CD4-positive, alpha-beta T cell treated with Interleukin-21 for 1 hour (primary cell): ENCODE measurements at regions not wholly inside any gene's neighbourhood (a gene's known extent, or its start where the extent isn't known, plus 50 kb on each side); places are given as distances from the start of the nearest gene placed in this dataset.
"Not testable (repeated sequence)": the region's sequence is repeated elsewhere in the genome, so short reads cannot be mapped to it uniquely, and the experiment has no call there.

Experiments used
- DNase-seq: peaks from one replicate; pipeline ENCODE4 v3.0.0-alpha.2; 2020

DNA sequence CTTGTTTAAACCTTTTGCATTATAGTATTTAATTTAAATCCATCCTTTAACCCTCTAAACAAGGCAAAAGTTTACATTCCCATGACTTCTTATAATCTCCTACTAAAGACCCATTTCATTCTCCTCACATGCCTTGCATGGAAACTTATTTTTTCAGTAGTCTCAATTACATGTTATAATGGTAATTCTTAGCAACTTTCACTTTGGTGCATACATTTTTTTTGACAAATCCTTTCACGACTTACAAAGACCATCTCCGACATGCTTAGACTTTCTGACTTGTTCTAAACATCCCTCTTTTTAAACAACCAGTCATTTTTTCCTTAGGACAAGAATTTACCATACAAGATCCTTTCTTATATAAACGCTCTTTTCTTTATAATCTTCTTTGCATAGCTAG is 615.4 kb upstream of the GBE1 start:
- no peak for DNase-seq

DNA sequence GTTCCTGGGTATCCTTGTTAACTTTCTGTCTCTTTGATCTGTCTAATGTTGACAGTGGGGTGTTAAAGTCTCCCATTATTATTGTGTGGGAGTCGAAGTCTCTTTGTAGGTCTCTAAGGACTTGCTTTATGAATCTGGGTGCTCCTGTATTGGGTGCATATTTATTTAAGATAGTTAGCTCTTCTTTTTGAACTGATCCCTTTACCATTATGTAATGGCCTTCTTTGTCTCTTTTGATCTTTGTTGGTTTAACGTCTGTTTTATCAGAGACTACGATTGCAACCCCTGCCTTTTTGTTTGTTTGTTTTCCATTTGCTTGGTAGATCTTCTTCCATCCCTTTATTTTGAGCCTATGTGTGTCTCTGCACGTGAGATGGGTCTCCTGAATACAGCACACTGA is 612.4 kb upstream of the GBE1 start:
- not testable (repeated sequence) for DNase-seq

DNA sequence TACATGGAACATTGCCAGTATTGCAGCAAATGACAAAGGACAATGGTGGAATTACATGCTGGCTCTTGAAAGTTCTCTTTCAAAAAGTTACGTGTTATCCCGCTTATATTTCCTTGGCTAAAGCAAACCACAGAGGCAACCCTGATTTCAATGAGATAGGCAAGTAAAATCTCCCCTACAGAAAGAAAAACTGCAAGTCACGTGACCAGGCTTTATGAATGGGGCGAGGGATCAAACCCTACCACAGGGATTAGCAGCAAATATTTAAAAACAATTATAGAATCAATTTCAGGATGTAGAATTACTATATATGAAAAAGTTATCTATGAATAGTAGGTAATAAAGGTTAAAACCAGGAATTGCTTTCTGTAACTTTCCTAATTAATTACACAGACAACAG is 603.4 kb upstream of the GBE1 start:
- no peak for DNase-seq

DNA sequence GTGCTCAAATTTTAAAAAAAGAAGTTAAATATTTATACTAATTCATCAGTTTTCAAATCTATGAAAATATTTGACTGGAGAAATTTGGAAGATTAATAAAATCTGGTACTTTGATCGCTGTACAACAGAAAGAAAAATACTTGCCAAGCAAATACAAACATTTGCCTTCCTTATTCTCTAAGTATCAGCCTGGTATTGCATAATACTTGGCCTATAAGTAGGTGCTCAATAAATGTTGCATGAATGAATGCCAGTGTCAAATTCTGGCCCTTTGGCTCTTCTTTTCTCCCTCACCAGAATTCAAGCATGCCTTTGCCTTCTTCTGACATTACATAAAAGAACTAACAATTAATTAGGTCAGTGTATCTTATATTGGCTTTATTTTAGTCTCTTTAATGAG is 601.7 kb upstream of the GBE1 start:
- no peak for DNase-seq

DNA sequence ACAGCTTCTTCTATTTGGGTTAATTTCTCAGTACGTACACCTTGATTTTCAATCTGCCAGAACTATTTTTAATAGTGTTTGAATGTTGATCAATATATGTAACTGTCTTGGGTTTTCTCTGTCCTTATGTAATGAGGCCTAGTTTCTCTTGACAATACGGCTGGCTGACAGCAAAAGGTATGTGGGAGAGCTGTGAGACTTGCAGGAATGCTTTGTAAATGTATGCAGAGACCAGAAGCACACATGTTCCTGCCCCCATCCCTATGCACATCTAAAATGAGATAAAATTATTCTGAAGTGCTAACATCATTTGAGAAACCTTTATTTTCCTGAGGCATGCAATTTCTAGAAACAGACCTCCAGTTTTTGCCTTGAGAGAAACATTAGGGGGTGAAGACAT is 593.8 kb upstream of the GBE1 start:
- DNase-seq, result no peak

DNA sequence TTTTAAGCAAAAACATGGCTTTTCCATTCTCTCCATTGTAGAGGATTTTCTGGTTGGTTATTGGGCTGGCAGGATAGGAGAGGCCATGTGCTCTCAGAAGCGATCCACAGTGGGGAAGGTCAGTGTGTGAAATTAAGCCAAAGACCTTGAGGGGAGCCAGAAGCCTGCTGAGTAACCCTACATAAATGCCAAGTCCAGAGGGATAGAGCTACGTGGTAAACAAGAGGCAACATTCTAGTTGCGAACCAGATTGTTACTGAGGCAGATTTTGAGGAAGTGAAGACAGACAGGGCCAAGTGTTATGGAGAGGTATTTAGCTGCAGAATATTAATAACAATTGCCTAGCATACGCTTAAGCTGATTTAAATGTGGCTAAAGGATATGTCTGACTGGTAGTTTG is 592.8 kb upstream of the GBE1 start:
- DNase-seq, result no peak

DNA sequence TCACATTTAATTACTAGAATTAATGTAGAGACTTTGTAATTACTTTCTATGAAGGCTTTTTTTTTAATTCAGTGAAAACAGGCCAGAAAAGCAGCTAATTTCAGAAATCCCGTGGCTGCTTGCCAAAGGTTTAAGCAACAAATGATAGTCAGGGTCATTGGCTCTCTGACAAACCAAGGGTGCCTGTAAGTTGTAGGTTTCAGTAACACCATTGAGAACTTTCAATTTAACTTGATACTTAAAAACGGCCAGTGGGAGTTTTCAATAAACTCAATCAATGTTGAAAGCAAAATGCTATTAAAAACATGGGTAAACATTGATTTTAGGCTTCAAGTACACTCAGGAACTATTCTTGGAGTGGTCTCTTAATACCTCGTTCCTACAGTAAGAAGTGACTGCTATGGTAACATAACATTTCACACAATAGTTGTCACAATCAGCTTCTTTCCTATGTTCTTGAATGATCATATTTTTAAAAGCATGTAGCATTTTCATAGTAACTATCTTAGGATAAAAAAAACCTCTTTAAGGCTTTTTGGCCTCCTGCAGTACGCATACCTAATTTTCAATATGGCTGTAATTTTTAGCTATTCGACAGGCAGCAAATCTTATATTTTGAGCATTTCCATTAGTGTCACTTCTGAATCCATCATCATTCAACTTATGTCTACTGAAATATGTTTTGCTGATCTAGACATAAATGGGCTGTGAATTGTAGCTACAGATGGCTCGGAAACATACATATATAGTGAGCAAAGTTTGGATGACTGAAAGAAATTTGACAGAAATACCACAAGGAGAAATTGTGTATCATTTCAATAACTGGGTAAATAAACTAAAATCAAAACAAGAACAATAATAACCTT is 592.1 kb upstream of the GBE1 start:
- DNase-seq, result no peak

DNA sequence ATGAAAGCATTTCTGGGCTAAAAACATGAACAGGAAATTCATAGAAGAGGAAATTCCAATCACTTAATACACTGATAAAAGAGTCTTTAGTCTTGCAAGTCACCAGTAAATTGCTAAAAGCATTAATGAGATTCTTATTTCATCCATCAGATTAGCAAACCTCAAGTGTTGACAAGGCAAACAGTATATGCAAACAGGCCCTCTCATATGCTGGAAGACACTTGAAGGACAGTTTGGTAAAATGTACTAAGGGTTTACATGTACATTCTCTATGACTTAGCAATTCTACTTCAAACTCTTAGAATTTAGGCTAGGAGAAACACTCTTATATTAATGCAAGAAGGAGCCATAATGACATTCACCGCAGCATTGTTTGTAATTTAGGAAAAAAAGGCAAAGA is 586.1 kb upstream of the GBE1 start:
- no peak for DNase-seq

DNA sequence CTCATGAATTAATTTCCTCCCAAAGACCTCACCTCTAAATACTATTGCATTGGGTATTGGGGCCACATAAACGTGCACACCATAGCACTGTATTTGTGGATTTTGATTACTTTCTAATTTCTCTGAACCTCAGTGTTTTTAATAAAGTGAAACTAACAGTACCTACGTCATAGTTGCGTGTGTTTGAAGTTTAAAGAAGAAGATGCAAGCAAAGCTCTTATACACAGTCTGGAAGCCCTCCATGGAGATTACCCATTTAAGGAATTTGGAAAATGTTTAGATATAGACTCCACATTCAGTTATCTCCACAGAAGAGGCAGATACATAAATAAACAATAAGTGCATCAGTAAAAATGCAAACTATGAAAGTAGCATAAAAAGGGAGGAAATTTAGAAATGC is 581.1 kb upstream of the GBE1 start:
- DNase-seq, result no peak

DNA sequence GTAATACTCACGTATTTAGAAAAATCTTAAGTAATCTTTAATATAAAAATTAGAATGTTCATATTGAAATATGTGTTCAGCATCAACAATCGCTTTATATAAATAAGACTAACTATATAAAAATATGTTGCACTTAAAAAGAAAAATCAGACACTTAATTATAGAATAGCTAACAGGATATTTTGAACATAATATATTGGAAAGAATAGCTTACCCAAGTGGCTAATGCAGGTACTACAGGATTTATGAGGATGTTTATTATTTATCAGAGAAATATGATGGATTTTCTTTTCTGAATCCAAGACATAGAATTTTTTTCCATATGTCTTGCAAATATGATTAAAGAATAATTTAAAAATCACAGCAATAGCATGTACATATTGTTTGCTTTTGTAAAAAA is 567.9 kb upstream of the GBE1 start:
- DNase-seq, result no peak

DNA sequence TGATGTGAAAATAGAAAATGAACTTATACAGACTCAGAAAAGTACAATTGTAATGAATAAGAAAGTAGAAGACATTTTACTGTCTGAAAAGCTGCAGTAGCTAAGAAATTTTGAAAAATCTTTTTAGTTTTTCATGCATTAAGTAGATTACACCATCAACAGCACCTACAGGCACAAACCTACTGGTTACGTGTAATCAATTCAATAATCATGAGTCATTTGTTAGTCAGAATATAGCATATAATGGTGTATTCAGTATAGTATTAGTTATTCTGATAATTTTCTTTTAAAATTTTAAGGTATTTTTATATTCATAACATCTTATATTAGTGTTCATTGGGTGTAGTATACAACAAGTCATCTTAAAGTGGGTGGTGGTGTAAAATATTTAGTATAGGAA is 550.5 kb upstream of the GBE1 start:
- no peak for DNase-seq

DNA sequence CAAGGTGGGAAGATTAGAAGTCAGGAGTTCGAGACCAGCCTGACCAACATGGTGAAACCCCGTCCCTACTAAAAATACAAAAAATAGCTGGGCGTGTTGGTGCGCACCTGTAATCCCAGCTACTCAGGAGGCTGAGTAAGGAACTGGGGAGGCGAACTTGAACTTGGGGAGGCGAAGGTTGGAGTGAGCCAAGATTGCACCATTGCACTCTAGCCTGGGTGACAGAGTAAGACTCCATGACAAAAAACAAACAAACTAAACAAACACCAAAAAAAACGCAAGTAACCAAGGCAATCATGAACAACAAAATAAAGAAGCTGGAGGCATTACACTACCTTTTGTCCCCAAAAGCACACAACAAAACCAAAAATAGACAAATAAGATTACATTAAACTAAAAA is 547.3 kb upstream of the GBE1 start:
- no peak for DNase-seq

DNA sequence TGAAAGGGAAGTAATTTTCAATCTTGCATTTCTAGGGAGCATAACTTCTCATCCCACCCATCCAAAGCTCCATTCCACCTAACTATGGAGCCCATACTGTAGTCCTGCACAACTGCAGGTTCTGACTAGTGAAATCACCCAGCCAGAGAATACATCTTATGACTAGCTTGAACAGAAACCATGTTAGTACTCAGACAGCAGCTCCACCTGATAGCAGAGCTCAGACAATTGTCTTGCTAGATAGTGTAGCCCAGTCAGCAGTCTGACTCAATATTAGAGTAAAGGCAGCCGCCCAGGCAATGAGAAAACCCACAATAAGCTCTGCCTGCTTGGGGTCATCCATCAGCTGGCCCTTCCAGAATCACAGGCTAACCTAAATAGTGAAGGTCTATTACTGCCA is 544.7 kb upstream of the GBE1 start:
- DNase-seq, result no peak

DNA sequence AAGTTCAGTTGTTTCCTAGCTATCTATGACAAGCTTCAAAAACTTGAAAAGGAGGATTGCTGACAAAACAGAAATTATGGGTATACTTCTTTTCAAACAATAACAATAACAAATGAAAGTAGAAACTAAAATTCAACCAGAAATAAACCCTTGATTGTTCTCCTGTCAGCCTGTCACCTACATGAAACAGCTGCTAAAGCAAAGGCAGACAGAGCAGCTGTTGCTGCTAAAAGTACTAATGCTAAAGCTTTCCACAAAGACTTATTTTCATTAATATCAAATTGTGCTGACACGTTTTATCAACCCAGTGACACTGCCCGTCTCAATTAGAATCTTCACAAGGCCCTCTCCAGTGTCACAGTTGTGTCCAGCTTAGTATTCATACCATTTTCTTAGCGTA is 533.2 kb upstream of the GBE1 start:
- DNase-seq, result no peak

DNA sequence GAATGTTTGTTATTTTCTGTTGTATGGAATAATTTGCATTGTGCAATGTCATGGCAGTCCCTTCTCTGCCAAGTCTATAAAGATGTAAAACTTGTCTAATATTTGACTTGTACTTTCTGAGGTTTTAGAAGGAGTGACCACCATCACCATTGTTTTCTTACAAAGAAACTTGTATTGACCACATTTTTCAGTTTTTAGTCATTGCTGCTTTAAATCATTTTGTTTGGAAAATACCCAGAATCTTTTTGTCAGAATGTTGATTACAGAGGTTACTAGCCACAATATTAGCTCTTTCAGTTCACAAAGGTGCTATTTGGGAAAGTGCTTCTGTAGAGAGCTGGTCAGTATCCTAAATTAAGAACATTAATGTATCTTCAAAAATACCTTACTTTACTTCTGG is 532.4 kb upstream of the GBE1 start:
- DNase-seq, result no peak

DNA sequence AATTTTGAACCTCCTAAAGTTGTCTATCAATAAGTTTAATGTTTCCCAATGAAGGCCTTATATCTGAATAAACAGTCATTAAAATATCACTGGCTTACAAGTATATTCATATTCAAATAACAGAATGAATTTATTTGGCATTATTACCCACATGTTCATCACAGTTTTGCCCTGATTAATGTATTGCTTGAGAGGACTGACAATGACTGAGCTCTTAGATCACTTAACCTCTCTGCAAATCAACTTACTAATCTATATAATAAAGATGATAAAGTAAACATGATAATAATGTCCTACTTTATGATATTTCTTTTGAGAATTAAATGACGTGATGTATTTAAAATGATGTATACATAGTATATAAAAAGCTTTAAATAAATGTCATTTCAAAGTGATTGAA is 532.0 kb upstream of the GBE1 start:
- DNase-seq, result no peak

DNA sequence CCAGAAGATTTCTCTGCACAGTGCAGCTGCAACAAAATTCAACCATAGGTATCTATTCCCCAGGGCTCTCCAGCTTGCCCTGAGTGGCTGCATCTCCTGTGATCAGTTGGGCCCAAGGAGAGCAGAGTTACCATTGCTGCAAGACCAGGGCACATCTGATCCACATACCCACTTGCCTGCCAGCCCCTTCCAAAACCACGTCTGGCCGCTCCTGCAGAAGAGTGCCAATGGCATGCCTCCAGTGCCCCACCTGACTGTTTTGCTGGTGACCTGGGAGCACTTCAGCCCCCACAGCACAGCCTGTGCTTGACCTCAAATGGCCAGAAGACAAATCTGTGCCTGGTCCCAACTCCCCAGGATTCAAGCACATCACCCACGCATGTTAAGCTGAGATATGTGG is 526.1 kb upstream of the GBE1 start:
- no peak for DNase-seq

DNA sequence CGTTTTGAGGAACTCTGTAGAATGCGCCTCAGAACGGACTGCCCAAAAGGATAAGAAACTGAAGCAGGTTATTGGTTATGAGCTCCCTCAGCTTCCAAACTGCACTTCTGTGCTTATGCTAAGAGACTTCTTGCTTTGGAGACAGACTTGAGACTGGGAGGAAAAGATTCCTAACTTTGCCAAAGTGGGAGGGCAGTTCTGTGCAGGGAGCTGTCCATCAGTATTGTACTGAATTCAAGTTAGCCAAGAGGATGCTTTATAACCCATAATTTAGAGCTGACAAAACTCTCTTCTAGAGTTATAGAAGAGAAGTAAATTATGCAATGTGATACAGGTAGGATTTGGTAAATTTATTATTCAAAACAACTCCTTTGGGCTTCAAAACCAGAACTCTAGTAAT is 519.8 kb upstream of the GBE1 start:
- no peak for DNase-seq

DNA sequence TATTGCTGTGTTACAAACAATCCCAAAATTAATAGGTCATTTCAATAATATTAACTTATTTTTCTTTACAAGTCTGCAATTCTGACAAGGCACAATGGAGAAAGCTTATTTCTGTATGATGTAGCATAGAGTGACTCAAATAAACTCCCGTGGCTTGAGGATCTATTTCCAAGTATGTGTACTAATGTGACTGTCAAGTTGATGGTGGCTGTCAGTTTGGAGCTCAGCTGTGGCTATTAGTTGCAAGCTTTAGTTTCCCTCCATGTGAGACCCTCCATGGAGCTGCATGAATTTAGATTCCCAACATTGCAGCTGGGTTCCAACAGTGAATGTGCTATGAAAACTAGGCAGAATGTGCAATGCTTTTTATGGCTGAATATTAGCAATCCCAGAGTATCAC is 515.5 kb upstream of the GBE1 start:
- DNase-seq, result no peak

DNA sequence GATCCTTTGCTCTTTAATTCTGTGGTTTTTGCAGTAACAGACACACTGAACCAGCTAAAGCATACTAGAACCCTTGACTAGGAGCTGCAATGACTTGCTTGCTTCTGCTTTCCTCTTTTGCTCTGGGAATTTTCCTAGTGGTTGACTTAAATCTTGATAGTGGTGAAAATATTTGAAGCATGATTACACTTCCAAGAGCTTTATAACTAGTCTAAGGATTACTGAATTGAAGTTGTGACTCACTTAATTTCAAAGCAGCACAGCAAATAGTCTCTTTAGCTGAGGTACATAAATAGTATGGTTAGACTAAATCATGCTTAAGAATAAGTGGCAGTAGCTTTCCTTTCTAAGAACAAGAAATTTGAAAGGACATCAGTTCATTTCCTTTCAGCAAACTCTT is 513.5 kb upstream of the GBE1 start:
- no peak for DNase-seq

DNA sequence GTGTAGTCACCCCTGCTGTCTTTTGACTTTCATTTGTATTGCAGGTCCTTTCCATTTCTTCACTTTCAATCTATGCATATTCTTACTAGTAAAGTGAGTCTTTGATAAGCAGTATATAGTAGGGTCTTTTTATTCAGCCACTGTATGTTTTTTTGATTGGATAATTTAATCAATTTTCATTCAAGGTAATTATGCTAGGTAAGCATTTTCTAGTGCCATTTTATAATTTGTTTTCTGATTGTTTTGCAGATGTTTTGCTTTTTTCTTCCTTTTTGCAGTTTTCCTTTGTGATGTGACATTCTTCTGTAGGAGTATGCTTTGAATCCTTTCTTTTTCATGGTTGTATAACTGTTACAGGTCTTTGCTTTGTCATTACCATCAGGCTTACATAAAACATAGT is 504.3 kb upstream of the GBE1 start:
- no peak for DNase-seq

DNA sequence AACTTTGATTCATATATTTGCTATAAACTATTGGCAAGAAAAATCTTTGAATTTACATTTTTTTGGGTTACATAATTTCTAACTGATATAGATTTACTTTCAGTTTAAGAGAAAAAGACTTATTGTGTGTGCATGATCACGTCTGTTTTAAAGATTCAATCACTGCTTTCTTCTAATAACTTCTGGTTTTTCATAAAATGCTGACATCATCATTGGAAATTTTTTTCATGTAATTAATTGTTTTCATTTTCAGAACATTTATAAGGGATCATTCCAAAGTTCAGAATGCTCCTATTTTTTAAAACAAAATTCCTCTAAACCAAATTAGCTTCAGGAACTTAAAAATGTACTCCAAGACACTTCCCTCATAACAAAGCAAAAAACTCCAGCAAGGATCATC is 500.7 kb upstream of the GBE1 start:
- no peak for DNase-seq

DNA sequence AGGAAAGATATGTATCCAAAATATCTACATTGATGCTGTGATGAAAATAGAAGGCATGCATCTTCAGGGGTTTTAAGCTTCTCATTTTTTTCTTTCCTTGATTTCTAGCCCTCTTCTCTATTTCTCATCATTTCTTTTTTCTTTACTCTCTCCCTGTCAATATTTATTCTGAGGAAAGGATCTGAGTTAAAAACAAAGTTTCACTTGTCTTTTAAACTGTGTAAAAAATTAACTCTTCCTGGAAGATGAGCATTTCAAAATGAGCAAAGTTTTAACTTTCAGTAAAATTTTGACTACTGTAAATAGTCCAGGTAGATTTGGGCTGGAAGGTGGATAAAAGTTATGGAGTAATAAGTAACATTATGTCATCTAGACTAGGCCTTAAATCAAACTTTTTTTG is 500.2 kb upstream of the GBE1 start:
- no peak for DNase-seq

DNA sequence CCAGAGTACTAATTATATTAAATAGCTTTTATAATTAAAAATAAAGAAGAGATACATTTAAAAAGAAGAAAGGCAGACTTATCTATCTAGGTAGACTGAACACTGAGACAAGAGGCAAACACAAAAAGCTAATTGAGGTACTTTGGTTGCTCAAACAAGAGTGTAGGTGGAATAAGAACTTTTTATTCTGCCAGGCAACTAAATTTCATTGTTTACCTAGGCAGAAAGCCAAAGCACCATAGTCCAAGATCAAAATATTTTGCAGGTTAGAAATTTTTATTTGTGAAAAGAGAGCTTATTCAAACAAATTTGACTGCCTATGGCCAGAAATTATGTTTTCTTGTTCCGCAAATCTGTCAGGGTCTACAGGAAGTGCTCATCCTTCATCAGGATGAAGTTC is 499.6 kb upstream of the GBE1 start:
- no peak for DNase-seq

DNA sequence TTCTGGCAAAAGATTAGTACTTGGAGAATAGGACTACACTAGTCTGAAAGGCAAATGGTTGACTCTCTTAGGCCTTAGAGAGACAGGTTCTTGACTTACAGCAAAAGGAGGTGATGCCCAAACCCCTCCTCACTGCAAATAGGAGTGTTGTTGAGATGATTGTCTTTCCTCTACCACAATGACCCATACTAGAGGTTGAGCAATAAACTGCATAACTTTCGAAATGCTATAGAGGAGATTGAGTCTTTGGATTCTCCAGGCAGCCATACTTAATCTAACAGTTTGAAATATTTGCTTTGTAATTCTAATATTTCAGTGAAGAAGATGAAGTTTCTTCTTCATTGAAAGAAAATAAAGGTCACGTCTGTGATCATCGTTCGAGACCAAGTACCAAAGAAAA is 498.5 kb upstream of the GBE1 start:
- DNase-seq, result no peak

DNA sequence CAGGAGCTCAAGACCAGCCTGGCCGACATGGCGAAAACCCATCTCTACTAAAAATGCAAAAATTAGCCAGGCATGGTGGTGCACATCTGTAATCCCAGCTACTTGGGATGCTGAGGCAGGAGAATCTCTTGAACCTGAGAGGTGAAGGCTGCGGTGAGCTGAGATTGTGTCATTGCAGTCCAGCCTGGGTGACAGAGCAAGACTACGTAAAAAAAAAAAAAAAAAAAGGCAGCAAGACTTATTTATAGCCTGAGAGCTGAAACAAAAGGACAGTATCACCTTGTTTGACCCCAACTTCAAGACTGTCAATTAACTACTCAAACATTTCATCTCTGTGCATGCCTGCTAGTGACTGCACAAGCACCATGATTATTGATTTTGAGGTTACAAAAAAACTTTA is 478.9 kb upstream of the GBE1 start:
- no peak for DNase-seq
